Suppressor macrophage treated with lipopolysaccharide for 1 hour (primary cell): ENCODE measurements at regions not wholly inside any gene's neighbourhood (a gene's known extent, or its start where the extent isn't known, plus 50 kb on each side); places are given as distances from the start of the nearest gene placed in this dataset.
A peak's percentile ranks its signal among the peaks of the same experiment; 100 is the strongest.

ENCODE experiments used
- DNase-seq, 3 donors: peaks; one replicate each; pipeline ENCODE4 v3.0.0-alpha.2; 2020 to 2022

DNA sequence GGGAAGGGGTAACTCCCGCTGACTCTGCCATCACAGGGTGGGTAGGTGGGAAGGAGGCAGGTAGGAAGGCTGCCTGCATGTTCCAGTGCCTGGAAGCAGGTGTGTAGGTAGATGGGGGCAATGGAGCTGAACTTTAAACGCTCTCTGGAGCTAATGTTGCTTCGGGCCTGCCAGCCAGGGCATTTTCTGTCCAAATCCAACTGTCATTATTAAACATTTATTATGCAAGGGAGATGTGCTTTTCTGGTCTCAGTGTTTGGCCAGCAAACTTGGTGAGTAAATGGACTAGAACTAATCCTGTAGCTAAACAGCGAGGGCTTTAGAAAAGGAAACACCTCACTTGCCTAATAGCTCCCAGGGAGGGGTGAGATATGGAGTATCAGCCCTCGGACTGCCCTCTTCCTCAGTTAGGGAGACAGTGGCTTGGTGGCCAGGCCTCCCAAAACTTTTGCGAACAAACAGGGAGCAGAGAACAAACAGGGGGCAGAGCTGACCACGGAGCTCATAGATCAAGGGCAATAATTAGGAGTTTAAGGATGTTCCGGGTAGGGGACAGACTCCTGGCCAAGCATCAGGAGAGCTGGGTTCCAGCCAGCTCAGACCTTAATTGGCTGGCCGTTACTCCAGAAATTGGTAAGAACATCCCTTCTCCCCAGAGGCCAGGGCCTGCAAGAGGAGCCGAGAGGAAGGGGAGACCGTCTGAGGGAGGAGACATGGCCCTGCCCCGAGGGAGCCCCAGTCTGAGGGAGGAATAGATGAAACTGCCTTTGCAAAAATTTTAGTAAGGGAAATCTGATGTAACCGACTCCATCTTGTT is 131.1 kb downstream of the VEGFA start:
- no peak for DNase-seq

DNA sequence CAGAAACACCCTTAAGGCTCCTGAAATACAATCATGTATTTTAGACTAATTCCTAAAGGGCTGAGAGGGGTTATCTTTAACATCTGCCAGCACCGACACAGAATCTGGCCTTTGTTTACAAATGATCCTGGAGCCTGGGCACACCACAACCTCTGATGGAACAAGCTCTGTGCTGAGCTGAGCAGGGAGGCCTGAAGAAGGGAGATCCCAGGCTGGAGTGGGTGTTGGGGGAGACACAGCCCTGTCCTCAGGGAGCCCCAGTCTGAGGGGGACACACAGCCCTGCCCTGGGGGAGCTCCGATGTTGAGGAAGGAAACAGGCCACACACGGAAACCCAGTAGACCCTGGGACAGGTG is 130.5 kb downstream of the VEGFA start:
- no peak for DNase-seq

DNA sequence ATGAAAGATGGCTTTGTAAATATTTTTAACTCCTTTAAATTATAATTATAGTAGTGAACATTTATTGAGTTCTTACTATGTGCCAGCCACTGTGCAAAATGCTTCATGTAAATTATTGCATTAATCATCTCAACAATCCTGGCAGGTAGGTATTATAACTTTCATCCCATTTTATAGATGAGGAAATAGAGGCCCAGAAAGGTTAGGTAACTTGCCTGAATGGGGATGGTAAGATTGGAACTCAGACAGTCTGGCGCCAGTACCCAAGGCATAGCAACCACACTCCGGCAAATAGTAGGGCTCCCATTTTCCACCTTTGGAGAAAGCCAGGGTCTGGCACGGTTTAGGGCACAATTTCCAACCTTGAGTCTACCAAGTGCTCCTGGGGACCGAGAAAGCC is 129.8 kb downstream of the VEGFA start:
- DNase-seq, result no peak

DNA sequence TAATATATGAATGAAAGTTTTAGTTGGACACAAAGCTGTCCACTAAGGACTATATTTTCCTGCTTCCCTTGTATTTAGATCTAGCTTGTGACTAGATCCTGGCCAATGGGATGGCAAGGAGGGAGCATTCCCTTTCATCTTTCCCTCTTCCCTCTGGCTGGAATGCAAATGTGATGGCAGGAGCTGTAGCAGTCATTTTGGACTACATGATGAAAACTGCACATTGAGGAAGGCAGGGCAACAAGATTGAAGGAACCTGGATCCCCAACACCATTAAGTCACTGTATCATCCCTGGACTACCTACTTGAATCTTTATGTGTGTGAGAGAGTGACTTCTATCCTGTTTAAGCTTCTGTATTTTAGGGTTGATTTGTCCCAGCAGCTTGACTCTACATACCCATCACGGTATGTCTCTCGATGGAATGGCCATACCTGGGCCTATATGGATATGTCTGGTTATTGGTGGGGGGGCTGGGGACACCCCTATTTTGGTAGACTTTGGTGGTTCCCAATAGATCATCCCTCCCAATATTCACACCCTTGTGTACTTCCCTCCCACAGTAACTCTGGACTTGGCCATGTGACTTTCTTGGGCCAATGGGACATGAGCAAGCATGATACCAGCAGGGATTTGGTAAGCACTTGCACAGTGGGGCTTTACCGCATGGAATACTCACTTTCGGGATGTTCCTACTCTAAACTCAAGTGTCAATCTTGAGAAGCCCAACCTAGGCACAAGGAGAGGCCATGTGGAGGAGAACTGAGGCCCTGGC is 128.5 kb downstream of the VEGFA start:
- DNase-seq, result no peak

DNA sequence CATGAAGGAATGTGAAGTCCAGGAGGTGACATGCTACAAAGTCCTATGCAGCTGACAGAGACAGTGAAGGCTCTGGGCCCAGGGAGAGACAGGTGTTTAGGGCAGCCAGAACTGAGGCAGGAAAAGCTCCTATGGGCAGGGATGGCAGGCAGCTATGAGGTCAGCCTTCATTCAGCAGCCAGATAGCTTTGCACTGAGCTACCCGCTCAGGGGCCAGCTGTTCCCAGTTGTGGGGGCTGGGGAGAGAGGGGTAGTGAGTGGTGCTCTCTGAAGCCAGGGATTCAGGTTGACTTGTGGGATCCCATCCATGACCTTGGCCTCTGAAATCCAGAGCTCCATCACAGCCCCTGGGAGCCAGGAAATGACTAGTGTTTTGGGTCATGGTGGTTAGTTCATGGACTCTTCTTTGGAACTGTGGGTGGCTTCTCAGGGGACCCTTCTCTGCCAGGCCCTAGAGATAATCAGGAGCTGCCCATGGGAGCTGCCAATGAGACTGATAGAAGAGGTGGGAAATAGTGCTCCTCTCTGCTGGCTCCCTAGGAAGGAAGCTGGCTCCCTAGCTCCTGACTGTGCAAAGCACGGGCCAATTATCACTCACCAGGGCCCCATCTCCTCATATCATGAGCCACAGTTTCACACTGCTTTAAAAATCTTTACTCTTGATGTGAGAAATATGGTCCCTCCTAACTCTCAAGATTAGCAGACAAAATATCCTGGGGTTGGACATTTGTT is 127.7 kb downstream of the VEGFA start:
- DNase-seq, result no peak

DNA sequence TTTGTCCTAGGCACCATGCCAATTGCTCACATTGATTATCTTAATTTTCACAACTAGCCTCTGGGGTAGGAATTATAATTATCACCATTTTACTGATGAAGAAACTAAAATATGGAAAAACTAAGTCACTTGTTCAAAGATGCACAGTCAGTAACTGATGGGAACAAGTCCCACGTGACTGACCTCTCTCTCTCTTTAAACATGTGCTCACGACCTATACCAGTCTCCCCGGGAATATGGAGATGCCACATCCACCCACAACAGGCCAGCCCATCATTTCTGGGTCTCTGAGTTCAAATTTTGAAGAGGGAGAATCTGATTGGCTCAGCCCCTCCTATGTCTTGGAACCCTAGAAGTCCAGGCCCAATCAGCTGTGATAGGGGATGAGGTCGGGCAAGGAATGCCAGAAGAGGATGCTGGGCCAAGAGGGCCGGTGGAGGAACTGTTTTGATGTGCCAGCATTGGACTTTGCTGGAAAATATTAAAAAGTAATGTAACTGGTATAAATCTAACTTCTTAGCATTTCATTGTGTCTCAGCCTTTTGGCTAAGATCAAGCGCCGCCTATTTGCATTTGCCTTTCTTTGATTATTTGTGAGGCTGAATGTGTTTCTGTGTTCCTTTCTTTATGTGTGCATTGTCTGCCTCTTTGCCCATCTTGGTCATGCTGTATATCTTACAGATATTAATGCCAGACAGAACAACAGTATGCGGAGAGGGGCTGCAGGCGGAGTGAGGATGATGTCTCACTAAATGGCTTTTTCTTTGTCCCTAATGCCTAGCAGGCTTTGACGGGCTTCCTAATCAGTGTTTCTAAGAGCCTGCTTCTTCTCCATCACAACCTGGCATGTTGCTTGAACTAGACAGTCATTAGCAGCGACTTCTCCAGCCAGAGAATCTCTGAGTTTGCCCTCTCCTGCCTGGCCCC is 126.6 kb downstream of the VEGFA start:
- DNase-seq, result no peak

DNA sequence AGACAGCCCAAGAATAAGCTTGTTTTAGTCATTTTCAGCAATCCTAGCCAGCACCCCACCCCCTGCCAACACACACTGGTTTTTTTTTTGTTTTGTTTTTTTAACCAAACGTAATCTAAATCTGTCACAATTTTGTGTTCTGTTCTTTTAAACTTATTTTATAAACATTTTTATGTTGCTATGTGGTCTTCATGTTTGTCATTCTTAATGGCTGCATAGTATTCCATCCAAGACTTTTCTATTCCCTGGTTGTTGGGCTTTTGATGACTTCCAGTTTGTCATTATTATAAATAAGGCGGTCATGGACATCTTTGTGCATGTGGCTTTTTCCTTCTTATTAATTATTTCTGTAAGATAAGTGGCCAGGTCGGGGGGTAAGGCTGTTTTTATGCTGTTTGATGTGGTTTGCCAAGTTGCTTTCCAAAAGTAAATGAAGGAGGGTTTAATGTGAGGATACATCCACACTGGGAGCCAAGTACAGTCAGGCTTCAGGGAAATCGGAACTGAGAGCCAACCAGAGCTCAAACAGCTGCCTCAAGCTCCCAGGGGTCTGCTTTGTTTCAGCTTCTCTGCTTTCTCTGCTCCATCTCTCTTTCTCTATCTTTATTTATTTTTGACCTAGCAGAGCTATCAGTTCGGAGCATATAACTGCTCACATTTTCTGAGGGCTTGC is 125.8 kb downstream of the VEGFA start:
- no peak for DNase-seq

DNA sequence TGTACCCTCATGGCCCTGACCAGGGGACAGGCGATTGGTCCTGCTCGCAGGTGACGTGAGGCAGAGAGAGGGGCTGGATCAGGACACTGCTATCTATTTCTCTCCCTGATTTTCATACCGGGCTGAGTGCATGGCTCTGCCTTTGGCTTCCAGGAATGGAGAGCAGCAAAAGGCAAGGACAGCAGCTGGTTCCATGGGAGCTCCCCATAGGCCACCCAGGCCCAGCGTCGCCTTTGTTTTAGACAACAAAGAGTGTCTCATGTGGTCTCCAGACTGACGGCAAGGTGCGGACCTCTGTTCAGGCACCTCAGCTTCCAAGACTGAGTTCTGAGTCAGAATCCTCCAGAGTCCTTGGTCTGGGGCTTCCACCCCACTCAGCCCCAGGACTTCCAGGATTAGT is 123.1 kb downstream of the VEGFA start:
- DNase-seq, result no peak

DNA sequence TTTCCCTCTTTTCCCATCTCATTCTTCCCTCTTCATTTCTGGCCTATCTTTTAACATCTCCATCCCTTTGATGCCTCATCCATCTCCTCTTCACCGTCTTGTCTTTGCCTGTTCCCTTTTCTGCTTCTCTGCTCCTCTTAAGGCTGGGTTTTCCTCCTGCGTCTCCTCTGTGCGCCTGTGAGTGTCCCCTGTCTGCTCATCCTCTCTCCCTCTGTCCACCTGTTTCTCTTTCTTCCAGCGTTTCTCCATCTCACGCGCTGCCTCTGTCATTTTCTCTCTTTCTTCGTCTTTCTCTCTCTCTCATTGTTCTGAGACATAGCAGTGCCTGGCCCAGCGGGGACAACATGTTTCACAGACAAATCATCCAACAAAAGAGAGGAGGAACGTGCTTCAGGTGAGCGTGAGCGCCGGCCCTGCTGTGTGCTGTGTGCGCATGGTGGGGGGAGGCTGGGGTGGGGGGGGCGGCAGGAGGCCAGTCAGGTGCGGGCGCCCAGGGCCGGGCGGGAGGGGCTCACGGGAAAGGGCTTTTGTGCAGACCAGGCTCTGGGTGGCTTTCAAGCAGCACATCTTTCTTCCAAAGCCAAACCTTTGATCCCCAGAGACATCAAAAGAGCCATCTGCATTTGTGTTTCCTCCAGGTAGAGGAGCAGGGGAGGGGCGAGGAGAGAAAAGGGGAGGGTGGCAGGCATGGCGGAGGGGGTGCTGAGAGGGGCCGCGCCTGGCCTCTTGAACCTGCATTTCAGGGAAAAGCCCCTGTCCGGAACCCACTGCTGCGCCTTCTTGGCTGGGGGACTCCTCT is 121.3 kb downstream of the VEGFA start:
- no peak for DNase-seq

DNA sequence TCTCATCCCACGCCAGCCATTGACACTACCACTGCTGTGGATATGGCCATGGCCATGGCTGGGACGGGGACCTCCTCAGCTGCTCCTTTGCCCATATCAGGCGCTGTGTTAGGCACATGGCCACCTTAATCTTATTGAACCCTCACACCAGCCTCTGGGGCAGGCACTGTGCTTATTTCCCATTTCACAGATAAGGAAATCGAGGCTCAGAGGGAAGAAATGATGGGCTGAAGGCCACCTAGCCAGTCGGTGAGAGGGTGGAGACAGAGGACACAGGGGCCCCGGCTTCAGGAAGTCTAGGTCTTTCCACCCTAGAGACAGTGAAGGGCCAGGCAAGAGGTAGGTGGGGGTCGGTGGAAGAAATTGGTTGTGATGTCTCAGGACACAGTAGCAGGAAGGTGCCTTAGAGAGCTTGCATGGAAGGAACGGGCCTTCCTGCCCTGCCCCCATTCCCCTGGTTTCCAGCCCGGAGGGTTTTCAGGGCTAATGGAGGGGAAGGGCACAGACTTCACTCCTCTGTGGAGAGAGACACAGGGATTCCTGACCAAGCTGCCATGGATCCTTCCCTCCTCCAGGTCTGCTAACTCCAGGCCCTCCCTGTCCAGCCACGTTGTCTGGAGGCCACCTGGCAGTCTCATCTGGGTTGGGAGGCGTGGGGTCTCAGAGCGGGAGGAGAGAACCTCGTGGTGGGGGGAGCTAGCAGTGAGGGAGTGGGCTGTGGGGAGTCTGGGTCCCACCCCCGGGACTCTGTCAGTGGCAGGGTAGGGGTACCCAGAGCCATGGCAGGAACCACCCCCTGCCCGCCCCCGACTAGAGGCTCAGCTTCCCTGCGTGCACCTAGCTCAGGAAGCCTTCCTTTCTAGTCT is 120.4 kb downstream of the VEGFA start:
- DNase-seq, result no peak

DNA sequence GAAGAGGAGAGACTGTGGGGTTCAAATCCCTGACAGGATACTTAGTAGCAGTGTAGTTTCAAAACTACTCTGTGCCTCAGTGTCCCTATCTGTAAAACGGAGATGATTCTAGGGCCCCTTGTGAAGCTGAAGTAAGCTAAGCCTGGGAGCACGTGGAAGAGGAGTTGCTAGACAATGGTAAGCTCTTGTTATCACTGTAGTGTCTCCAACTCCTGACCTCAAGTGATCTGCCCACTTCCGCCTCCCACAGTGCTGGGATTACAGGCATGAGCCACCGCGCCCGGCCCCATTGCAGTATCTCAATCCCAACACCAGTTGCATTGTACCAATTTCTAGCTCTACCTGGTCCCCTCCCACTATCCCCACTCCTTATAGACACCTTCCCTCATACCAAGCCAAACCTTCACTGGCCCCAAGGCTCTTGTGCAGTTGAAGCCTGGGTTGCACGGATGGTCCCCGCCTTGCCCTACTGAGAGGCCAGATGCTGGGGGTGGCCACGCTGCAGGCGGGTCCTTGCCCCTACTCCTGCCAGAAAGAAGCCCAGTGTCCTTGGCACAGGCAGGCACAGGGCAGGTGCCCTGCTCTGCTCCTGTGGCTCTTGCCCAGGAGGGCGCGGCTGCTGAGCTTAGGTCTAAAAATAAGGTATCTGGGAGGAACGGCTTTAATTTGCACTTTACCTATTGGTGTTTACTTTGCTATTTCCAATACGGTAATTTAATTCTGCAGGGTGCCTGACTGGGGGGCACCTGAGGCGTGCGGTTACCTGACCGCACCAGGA is 118.1 kb downstream of the VEGFA start:
- DNase-seq, result no peak

DNA sequence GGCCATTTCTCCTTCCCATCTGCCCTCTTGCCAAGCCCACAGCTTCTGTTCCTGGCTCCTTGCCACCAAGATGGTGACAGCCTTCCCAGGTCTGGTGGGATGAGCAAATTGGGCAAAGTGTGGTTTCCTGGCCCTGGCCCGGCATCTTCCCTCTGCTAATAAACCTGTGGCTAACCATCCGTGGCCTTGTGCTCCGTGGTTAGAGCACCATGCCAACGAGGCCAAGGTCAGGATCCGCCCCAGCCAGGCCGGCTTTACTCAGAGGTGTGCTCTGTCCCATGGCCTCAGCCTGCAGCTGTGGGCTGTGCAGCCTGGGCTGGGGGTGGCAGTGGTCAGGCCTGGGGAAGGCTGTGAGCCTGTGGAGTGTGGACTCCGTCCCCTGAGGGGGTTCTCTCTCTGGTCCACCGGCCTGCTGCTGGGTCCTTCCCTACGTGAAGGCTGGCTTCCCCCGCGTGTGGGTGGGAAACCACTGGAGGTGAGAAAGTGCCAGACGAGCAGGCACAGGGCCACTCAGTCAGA is 117.4 kb downstream of the VEGFA start:
- DNase-seq, result no peak

DNA sequence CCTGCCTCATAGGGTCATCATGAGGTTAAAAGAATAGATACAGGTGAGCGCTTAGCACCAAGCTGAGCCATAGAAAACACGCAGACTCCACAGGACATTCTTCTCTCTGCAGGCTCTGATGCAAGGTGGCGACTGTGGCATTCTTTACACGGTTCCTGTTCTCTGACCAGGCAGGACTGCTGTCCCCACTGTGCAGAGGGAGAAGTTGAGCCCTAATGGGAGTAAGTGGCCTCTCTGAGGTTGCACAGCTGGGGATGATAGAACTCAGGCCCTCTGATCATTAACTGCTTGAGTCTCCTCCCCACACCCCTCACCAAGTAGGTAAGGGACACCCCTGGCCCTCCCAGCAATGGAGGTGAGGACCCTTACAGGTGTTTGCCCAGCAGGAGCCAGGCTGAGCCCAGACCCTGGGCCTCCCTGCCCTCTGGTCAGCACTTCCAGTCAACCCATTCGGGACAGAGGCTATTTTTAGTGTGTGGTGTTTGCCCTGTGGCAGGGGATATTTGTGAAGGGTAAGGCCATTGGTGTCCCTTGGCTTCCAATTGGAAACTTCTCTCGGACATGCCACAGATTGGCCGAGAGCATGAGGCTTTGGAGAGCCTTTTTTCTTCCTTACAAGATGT is 116.8 kb downstream of the VEGFA start:
- DNase-seq, result no peak

DNA sequence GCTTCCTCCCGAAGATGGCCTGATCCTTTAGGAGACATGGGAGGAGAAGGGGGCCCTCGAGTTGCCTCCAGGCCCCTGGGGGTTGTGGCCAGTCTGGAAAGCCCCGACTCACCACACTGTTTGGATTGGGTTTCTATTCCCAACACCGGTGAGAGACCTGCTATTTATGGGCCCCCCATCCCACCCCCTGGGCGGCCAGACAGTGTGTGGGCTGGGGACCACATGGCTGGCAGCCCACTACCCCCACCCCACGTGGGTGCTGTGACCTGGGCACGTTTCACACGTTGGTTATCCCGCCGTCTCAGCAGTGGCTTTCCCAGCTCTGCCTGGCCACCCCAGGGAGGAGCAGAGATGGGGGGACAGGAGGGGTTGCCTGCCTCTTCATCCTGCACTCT is 116.1 kb downstream of the VEGFA start:
- DNase-seq, result no peak

DNA sequence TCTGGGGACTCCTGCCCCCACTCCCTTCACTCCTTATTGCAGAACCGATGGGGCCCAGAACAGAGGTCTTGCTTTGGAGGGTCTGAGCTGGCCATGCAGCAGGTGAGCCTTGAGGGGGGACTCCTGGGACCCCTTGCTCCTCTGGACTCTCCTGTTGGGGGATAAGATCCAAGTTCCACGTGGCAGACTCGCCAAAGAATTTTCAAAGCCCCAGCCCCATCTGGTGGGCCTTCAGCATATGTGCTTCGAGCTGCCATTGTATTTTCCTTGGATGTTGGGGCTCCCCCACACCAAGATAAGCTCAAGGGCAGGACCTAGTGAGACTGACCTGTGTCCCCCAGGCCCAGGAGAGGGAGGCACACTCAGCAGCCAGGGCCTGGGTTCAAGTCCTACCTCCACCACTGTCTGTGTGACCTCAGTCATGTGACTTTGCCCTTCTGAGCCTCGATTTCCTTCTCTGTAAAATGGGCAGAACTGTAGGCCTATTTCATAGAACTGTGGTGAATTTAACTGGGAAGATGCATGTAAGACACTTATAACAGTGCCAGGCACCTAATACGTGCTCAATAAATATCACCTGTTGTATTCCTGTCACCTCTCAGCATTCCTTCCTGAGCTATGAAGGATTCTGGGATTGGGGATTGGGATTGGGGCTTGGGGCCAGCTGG is 115.5 kb downstream of the VEGFA start:
- no peak for DNase-seq

DNA sequence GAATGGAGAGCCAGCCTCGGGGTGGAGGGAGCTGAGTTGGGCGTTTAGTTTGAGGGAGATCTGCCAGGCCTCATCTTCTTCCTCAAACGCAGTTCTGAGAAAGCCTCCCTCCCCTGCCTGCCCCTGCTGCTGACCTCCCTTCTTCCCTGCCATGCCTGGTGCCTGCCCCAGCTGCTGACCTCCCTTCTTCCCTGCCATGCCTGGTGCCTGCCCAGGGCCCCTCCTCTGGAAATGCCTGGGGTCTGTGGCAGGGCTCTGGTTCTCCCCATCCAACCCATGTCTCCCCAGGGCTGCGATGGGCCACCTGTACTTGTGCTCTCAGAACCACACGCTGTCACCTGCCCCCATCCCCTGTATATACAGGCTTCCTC is 114.6 kb downstream of the VEGFA start:
- peak; percentile 26 to 49 (median 27) for DNase-seq

DNA sequence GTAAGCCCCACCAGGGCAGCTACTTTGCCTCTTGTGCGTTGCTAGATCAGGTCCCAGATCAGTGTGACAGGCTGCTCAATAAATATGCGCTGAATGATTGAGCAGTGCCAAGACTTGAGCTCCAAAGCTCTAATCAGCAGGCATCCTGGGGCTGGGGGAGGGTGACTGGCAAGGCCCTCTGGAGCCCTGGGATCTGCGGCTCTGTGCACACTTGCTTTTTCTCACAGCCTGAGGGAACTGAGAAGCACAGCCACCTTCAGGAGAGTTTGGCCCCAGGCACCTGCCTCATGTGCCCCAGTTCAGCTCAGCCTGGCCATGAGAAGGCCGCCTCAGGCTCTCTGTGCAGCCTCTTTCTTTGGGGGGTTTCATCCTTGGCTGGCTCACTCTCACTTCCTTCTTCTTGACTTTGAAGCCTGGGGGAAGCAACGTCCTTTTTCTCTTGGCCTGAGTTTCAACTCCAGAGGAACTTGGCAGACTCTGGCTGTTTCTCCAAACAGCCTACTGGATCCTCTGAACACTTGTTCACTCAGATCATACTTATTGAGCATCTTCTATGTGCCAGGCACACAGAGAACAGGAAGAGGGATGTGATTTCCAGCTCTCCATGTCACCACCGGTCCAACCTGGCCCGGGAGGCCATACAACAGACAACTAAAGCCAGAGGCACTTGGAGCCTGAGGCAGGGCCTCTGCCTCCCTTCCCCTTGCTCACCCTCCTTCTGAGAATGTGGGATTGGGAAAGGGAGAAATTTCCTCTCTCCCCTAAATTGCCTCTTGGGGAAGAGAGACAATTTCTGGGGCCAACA is 114.0 kb downstream of the VEGFA start:
- peak; percentile 74 to 81 (median 76) for DNase-seq
